Adipocyte (in vitro differentiated cells): ENCODE measurements at regions not wholly inside any gene's neighbourhood (a gene's known extent, or its start where the extent isn't known, plus 50 kb on each side); places are given as distances from the start of the nearest gene placed in this dataset.
"Not testable (repeated sequence)": the region's sequence is repeated elsewhere in the genome, so short reads cannot be mapped to it uniquely, and the experiment has no call there.

Source experiments
- DNase-seq: peaks from one replicate; pipeline ENCODE4 v3.0.0-alpha.2; 2015; ENCODE audit warnings: low read depth
- H3K27me3 ChIP-seq: replicated peaks from 2 replicates; pipeline ENCODE4 v1.7.0; 2013; ENCODE audit warnings: mild to moderate bottlenecking, low read length, moderate library complexity; ENCODE audit not compliant: control insufficient read depth, insufficient read depth
- H3K36me3 ChIP-seq: 2 replicates; pipeline ENCODE4 v1.7.0; 2013; ENCODE audit warnings: low read length, mild to moderate bottlenecking, moderate library complexity; ENCODE audit not compliant: control insufficient read depth, insufficient read depth, severe bottlenecking
- H3K4me1 ChIP-seq: 2 replicates; pipeline ENCODE4 v1.7.0; 2013; ENCODE audit warnings: mild to moderate bottlenecking, low read length, moderate library complexity; ENCODE audit not compliant: control insufficient read depth, insufficient read depth
- H3K4me3 ChIP-seq: 2 replicates; pipeline ENCODE4 v1.7.0; 2013; ENCODE audit warnings: mild to moderate bottlenecking, low read length, moderate library complexity
- H3K9ac ChIP-seq: 2 replicates; pipeline ENCODE4 v1.7.0; 2013; ENCODE audit warnings: mild to moderate bottlenecking, low read length, moderate library complexity
- H3K9me3 ChIP-seq: 2 replicates; pipeline ENCODE4 v1.7.0; 2013; ENCODE audit warnings: mild to moderate bottlenecking, low read length, moderate library complexity; ENCODE audit not compliant: control insufficient read depth

GRCh38 chr5:63456279-63456678 lies 506.0 kb downstream of the HTR1A start:
- H3K9me3 ChIP-seq, result no peaks in the 10 kb centered on the region
- no peak overlapping the region for H3K9ac ChIP-seq
- no peaks in the 10 kb centered on the region for H3K4me1 ChIP-seq
- H3K4me3 ChIP-seq, result no peak overlapping the region
- no peaks in the 10 kb centered on the region for H3K27me3 ChIP-seq
- no peak for DNase-seq
- no peaks in the 10 kb centered on the region for H3K36me3 ChIP-seq

- no peaks in the 10 kb centered on the region for H3K9me3 ChIP-seq
- H3K27me3 ChIP-seq, result no peaks in the 10 kb centered on the region
- H3K4me1 ChIP-seq, result no peaks in the 10 kb centered on the region
- H3K36me3 ChIP-seq, result no peaks in the 10 kb centered on the region
- H3K4me3 ChIP-seq, result no peak overlapping the region
- no peak overlapping the region for H3K9ac ChIP-seq
- no peak for DNase-seq
Observed at GRCh38 chr5:63451188-63451587, 511.1 kb downstream of the HTR1A start.

- no peak for DNase-seq
- Histone ChIP-seq H3K36me3 (no peaks in the 10 kb centered on the region), H3K4me3 (no peak overlapping the region)
Observed at GRCh38 chr5:63439537-63439936, 522.7 kb downstream of the HTR1A start.

GRCh38 chr5:63409737-63410136 lies 552.5 kb downstream of the HTR1A start:
- no peak overlapping the region for H3K9ac ChIP-seq
- no peaks in the 10 kb centered on the region for H3K36me3 ChIP-seq

More at GRCh38 chr5:63439537-63439936, 522.7 kb downstream of the HTR1A start:
- no peak overlapping the region for H3K9ac ChIP-seq
- H3K9me3 ChIP-seq, result no peaks in the 10 kb centered on the region
- no peaks in the 10 kb centered on the region for H3K4me1 ChIP-seq
- H3K27me3 ChIP-seq, result no peaks in the 10 kb centered on the region

DNA sequence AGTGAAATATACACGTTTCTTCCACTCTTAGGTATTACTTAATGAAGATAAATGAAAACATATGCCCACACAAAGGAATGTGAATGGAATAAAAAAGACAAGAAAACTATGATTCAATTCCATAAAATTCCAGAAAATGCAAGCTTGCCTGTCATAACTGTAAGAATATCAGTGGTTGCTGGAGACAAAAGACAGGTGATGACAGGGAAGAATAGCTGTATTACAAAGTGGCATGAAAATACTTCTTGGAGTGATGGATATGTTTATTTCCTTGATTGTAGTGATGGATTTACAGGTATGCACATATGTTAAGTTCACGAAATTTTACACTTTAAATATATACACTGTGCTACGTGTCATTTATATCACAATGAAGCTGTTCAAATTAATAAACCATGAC lies 553.3 kb downstream of the HTR1A start:
- Histone ChIP-seq H3K36me3 (no peaks in the 10 kb centered on the region), H3K9me3 (no peaks in the 10 kb centered on the region), H3K9ac (no peak overlapping the region), H3K4me1 (no peaks in the 10 kb centered on the region), H3K4me3 (no peak overlapping the region), H3K27me3 (no peaks in the 10 kb centered on the region)
- no peak for DNase-seq

More at GRCh38 chr5:63409737-63410136, 552.5 kb downstream of the HTR1A start:
- DNase-seq, result no peak
- Histone ChIP-seq H3K27me3 (no peaks in the 10 kb centered on the region), H3K9me3 (no peaks in the 10 kb centered on the region), H3K4me3 (no peak overlapping the region), H3K4me1 (no peaks in the 10 kb centered on the region)

DNA sequence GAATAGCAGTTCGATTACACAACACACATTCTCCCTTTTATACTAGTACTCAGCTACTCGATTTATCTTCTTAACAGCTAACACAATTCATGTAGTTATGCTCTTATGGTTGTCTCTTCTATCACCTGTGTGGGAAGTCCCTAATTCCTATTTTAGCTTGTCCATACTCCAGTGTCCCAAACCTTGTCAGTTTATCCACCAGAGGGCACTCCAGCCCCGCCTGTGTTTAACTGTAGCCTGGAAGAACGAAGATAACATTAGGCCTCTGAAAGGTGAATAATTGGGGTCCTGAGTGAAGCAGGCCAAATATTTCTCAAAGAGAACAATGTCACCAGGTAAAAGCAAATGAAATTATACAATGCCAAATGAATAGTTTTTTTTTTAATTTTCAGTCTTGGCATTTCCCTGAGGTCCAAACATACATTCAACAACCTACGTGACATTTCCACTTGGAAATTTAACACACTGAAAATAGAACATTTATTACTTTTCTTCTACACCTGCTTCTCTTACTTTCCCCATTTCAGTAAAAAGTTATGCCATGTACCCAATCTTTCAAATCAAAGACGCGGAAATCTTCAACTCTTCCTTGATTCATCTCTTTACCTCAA lies 560.7 kb downstream of the HTR1A start:
- H3K9ac ChIP-seq, result no peak overlapping the region
- H3K27me3 ChIP-seq, result no peaks in the 10 kb centered on the region
- peak; percentile 52 for DNase-seq
- H3K4me1 ChIP-seq, result no peaks in the 10 kb centered on the region
- H3K4me3 ChIP-seq, result no peak overlapping the region
- H3K9me3 ChIP-seq, result no peaks in the 10 kb centered on the region
- H3K36me3 ChIP-seq, result no peaks in the 10 kb centered on the region

- Histone ChIP-seq H3K4me3 (no peak overlapping the region), H3K9ac (no peak overlapping the region)
- no peak for DNase-seq
Observed at GRCh38 chr5:63400079-63400478, 562.2 kb downstream of the HTR1A start.

DNA sequence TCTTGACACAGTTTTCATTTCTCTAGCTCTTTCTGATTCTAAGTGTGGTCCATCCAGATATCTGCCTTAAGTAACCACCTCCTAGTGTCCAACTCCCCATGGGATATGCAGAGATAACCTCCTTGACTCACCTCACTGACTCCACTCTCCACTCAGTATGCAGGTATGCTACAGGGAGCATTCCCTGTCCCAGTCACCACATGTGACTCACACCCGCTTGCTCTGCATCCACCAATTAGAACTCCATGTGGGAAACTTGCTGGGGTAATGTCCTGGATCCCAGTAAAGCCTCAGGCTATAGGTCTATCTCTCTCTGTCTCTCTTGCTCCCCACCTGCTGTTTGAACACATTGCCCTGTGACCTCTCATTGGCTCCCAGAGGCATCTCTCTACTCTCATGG lies 563.9 kb downstream of the HTR1A start:
- no peak for DNase-seq
- no peaks in the 10 kb centered on the region for H3K4me1 ChIP-seq
- no peak overlapping the region for H3K9ac ChIP-seq
- H3K9me3 ChIP-seq, result no peaks in the 10 kb centered on the region
- no peak overlapping the region for H3K4me3 ChIP-seq
- no peaks in the 10 kb centered on the region for H3K27me3 ChIP-seq
- no peaks in the 10 kb centered on the region for H3K36me3 ChIP-seq

More at GRCh38 chr5:63400079-63400478, 562.2 kb downstream of the HTR1A start:
- no peaks in the 10 kb centered on the region for H3K36me3 ChIP-seq
- no peaks in the 10 kb centered on the region for H3K27me3 ChIP-seq
- H3K4me1 ChIP-seq, result no peaks in the 10 kb centered on the region
- H3K9me3 ChIP-seq, result no peaks in the 10 kb centered on the region

- H3K4me3 ChIP-seq, H3K9ac ChIP-seq, H3K27me3 ChIP-seq, DNase-seq, H3K36me3 ChIP-seq, H3K4me1 ChIP-seq, H3K9me3 ChIP-seq: not testable (repeated sequence)
Observed at GRCh38 chr5:63388188-63388587, 574.1 kb downstream of the HTR1A start.

DNA sequence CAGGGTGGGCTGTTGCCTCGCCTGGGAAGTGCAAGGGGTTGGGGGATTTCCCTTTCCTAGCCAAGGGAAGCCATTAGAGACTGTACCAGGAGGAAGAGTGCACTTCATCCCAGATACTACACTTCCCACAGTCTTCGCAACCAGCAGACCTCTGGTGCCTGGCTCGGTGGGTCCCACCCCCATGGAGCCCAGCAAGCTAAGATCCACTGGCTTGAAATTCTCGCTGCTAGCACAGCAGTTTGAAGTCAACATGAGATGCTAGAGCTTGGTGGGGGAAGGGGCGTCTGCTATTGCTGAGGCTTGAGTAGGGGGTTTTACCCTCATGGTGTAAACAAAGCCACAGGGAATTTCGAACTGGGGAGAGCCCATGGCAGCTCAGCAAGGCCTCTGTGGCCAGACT lies 586.4 kb downstream of the HTR1A start:
- DNase-seq, result no peak
- no peaks in the 10 kb centered on the region for H3K27me3 ChIP-seq

GRCh38 chr5:63374085-63374484 lies 588.2 kb downstream of the HTR1A start:
- Histone ChIP-seq H3K4me3 (no peak overlapping the region), H3K4me1 (no peaks in the 10 kb centered on the region), H3K9ac (no peak overlapping the region), H3K27me3 (no peaks in the 10 kb centered on the region), H3K36me3 (no peaks in the 10 kb centered on the region), H3K9me3 (no peaks in the 10 kb centered on the region)
- DNase-seq, result no peak

More for the DNA sequence above, 586.4 kb downstream of the HTR1A start:
- Histone ChIP-seq H3K4me3 (no peak overlapping the region), H3K9ac (no peak overlapping the region), H3K4me1 (no peaks in the 10 kb centered on the region), H3K9me3 (no peaks in the 10 kb centered on the region), H3K36me3 (no peaks in the 10 kb centered on the region)

DNA sequence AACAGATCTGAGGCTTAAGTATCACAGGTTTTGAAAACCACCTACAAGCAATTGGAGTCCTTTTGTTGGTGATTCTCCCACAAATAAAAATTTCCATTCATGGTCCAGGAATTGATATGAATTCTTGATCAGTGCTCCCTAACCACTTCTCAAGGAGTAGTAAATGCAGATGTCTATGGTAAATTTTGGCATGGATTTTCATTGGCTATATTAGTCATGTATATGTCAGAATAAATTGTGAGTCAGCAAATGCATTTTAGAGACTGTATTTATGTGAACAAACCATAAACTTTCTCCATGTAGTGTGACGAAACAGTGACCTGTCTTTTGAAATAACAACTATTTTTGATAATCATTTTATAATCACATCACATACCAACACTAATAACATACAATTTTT lies 611.1 kb downstream of the HTR1A start:
- Histone ChIP-seq H3K36me3 (no peaks in the 10 kb centered on the region), H3K4me1 (no peaks in the 10 kb centered on the region), H3K9me3 (no peaks in the 10 kb centered on the region), H3K27me3 (no peaks in the 10 kb centered on the region), H3K4me3 (no peak overlapping the region), H3K9ac (no peak overlapping the region)
- DNase-seq, result no peak
